GM12874 (cell line): ENCODE measurements at regions not wholly inside any gene's neighbourhood (a gene's known extent, or its start where the extent isn't known, plus 50 kb on each side); places are given as distances from the start of the nearest gene placed in this dataset.

Source experiments
- CTCF ChIP-seq: IDR thresholded peaks from 2 replicates; pipeline ENCODE4 v1.5.1; 2011; ENCODE audit warnings: low read depth, mild to moderate bottlenecking, control low read depth, low read length, moderate library complexity; ENCODE audit not compliant: insufficient read depth

- TF ChIP-seq CTCF = no peak
These were observed 113.0 kb upstream of the COPS8 start for GRCh38 chr2:236972491-236973342.

GRCh38 chr2:236973343-236973980, 112.2 kb upstream of the COPS8 start:
- TF ChIP-seq CTCF = no peak

- no peak for TF ChIP-seq CTCF
These were observed 111.5 kb upstream of the COPS8 start for GRCh38 chr2:236974148-236974547.

- TF ChIP-seq CTCF = no peak
These were observed 110.9 kb upstream of the COPS8 start for GRCh38 chr2:236974752-236975151.

- TF ChIP-seq CTCF = no peak
These were observed 109.9 kb upstream of the COPS8 start for GRCh38 chr2:236975766-236976165.

- no peak for TF ChIP-seq CTCF
These were observed 109.2 kb upstream of the COPS8 start for GRCh38 chr2:236976266-236977062.
